Type B pancreatic cell (in vitro differentiated cells): ENCODE measurements at regions not wholly inside any gene's neighbourhood (a gene's known extent, or its start where the extent isn't known, plus 50 kb on each side); places are given as distances from the start of the nearest gene placed in this dataset.

Experiments used
- DNase-seq: peaks from one replicate; pipeline ENCODE4 v3.0.0; 2021; ENCODE audit warnings: mixed read lengths; ENCODE audit not compliant: unreplicated experiment; ENCODE audit errors: extremely low spot score
- H3K27ac Mint-ChIP-seq: 2 replicates; pipeline ENCODE4 v1.8.0; 2021; ENCODE audit warnings: mild to moderate bottlenecking, mixed read lengths
- H3K27me3 Mint-ChIP-seq: 2 replicates; pipeline ENCODE4 v1.8.0; 2021; ENCODE audit warnings: mixed read lengths
- H3K36me3 Mint-ChIP-seq: 2 replicates; pipeline ENCODE4 v1.8.0; 2021; ENCODE audit warnings: mixed read lengths
- H3K4me1 Mint-ChIP-seq: one replicate; pipeline ENCODE4 v1.8.0; 2021; ENCODE audit warnings: mixed read lengths; ENCODE audit not compliant: unreplicated experiment
- H3K4me3 Mint-ChIP-seq: 2 replicates; pipeline ENCODE4 v1.8.0; 2021; ENCODE audit warnings: mild to moderate bottlenecking, mixed read lengths
- H3K9me3 Mint-ChIP-seq: 2 replicates; pipeline ENCODE4 v1.8.0; 2021; ENCODE audit warnings: mixed read lengths
- CTCF ChIP-seq: fragments of 200-600 bp; sonication (generic); conservative IDR thresholded peaks from 2 replicates; pipeline ENCODE4 v1.5.0; 2021; ENCODE audit warnings: antibody characterized with exemption, mild to moderate bottlenecking

GRCh38 chr13:39909634-39910033 lies 254.2 kb downstream of the COG6 start:
- Mint-ChIP-seq H3K9me3 (peaks cover 8% of the 10 kb centered on the region), H3K4me3 (no peak overlapping the region), H3K27me3 (no peaks in the 10 kb centered on the region), H3K4me1 (peaks cover 6% of the 10 kb centered on the region), H3K27ac (no peak overlapping the region), H3K36me3 (no peaks in the 10 kb centered on the region)
- no peak for DNase-seq
- TF ChIP-seq CTCF, result no peak

- no peak overlapping the region for H3K27ac Mint-ChIP-seq
- no peaks in the 10 kb centered on the region for H3K27me3 Mint-ChIP-seq
- peaks cover 6% of the 10 kb centered on the region for H3K4me1 Mint-ChIP-seq
- peaks cover 8% of the 10 kb centered on the region for H3K9me3 Mint-ChIP-seq
- no peak for DNase-seq
- no peak overlapping the region for H3K4me3 Mint-ChIP-seq
- TF ChIP-seq CTCF, result no peak
- H3K36me3 Mint-ChIP-seq, result no peaks in the 10 kb centered on the region
Measured at GRCh38 chr13:39910041-39910440, 254.6 kb downstream of the COG6 start.

DNA sequence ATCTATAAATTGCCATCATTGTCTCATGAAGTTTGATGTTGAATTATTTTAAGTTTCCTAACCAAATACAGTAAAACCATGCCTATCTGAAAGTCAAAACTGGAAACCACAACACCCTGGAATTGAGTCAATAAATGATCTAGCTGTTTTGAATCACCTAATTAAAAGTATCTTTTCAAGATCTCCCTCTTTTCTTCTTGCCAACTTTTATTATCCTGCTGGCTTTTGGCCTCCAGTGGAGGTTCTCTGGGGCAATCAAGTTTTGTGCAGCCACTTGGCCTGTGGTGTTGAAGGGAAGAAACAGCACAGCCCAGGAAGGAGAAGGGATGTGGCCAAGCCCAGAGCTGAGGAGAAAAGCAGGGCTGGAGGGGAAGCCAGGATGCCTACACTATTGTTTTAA lies 255.4 kb downstream of the COG6 start:
- Mint-ChIP-seq H3K9me3 (peaks cover 8% of the 10 kb centered on the region), H3K4me1 (peaks cover 6% of the 10 kb centered on the region), H3K27me3 (no peaks in the 10 kb centered on the region), H3K36me3 (no peaks in the 10 kb centered on the region), H3K27ac (no peak overlapping the region), H3K4me3 (no peak overlapping the region)
- no peak for TF ChIP-seq CTCF
- no peak for DNase-seq

GRCh38 chr13:39913339-39913738 lies 257.9 kb downstream of the COG6 start:
- H3K27ac Mint-ChIP-seq, result no peak overlapping the region
- peaks cover 6% of the 10 kb centered on the region for H3K4me1 Mint-ChIP-seq
- peaks cover 8% of the 10 kb centered on the region for H3K9me3 Mint-ChIP-seq
- TF ChIP-seq CTCF, result no peak
- no peak overlapping the region for H3K4me3 Mint-ChIP-seq
- DNase-seq, result no peak
- H3K36me3 Mint-ChIP-seq, result no peaks in the 10 kb centered on the region
- H3K27me3 Mint-ChIP-seq, result no peaks in the 10 kb centered on the region

DNA sequence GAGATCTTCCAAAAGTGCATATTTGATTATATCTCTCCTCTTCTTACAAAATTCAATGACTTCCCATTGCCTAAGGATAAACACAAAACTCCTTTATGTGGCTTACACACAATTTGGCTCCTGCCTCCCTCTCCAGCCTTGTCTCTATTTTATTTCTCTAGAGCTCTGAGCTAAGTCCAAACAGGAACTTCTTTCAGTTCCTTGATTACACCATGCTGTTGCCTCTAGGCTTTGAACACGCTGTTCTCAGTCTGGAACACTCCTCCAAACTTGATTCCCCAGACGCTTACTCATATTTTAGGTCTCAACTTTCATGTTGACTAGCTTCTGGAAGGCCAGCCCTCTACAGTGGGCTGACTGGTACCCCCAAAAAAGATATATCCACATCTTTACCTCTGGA lies 258.5 kb downstream of the COG6 start:
- no peak for TF ChIP-seq CTCF
- Mint-ChIP-seq H3K27me3 (no peaks in the 10 kb centered on the region), H3K4me1 (peaks cover 6% of the 10 kb centered on the region), H3K27ac (no peak overlapping the region), H3K4me3 (no peak overlapping the region), H3K9me3 (peaks cover 8% of the 10 kb centered on the region), H3K36me3 (no peaks in the 10 kb centered on the region)
- DNase-seq, result no peak

DNA sequence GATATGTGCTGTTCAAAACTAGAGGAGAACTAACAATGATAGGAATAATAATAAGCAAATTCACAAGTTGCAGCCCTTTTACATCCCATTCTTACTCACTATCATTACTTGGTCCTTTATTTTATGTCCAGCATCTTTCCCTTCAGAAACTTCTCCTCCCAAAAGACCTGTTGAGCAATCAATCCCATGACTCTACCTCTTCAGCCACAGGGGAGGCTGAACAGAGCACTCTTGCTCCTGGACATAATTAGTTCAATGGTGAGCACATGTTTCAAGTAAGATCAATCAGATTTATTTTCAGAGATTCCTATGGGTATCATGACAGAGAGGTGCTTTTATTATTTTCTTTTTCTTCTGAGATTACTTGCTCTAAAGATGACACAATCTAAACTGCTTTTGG lies 260.0 kb downstream of the COG6 start:
- TF ChIP-seq CTCF, result no peak
- Mint-ChIP-seq H3K9me3 (peaks cover 8% of the 10 kb centered on the region), H3K27ac (no peak overlapping the region), H3K27me3 (no peaks in the 10 kb centered on the region), H3K4me3 (no peak overlapping the region), H3K36me3 (no peaks in the 10 kb centered on the region), H3K4me1 (no peaks in the 10 kb centered on the region)
- no peak for DNase-seq
